Nephron (organoid): ENCODE measurements at regions not wholly inside any gene's neighbourhood (a gene's known extent, or its start where the extent isn't known, plus 50 kb on each side); places are given as distances from the start of the nearest gene placed in this dataset.

Experiments used
- H3K27ac Mint-ChIP-seq, 3 experiments: 2 replicates each; pipeline ENCODE4 v1.8.0; 2020; ENCODE audit warnings: mixed read lengths in 3 of 3, mild to moderate bottlenecking in 2 of 3, moderate library complexity in 1 of 3
- H3K27me3 Mint-ChIP-seq: 2 replicates; pipeline ENCODE4 v1.8.0; 2021; ENCODE audit warnings: low read depth, mild to moderate bottlenecking, moderate library complexity, mixed read lengths
- H3K36me3 Mint-ChIP-seq: 2 replicates; pipeline ENCODE4 v1.8.0; 2020; ENCODE audit warnings: low read depth, mixed read lengths
- H3K4me1 Mint-ChIP-seq: 2 replicates; pipeline ENCODE4 v1.8.0; 2020; ENCODE audit warnings: mixed read lengths
- H3K4me3 Mint-ChIP-seq, 3 experiments: 2 replicates each; pipeline ENCODE4 v1.8.0; 2020; ENCODE audit warnings: mild to moderate bottlenecking in 3 of 3, mixed read lengths in 3 of 3, moderate library complexity in 2 of 3
- H3K9me3 Mint-ChIP-seq: 2 replicates; pipeline ENCODE4 v1.8.0; 2020; ENCODE audit warnings: mixed read lengths
- TF ChIP-seq, protein P1 (sequence below), 3 experiments: fragments of 200-600 bp; sonication (generic); IDR thresholded peaks; one replicate each; pipeline ENCODE4 v1.5.0; 2021; ENCODE audit warnings: antibody characterized with exemption in 3 of 3; ENCODE audit not compliant: unreplicated experiment in 3 of 3

GRCh38 chr19:30212574-30212973 lies 159.6 kb upstream of the ZNF536 start:
- Mint-ChIP-seq H3K36me3 (no peaks in the 10 kb centered on the region), H3K9me3 (peaks cover 3% of the 10 kb centered on the region), H3K27me3 (peaks cover 54% of the 10 kb centered on the region), H3K4me1 (no peaks in the 10 kb centered on the region), H3K27ac (no peak overlapping the region), H3K4me3 (no peak overlapping the region)
- TF ChIP-seq, protein P1, sequence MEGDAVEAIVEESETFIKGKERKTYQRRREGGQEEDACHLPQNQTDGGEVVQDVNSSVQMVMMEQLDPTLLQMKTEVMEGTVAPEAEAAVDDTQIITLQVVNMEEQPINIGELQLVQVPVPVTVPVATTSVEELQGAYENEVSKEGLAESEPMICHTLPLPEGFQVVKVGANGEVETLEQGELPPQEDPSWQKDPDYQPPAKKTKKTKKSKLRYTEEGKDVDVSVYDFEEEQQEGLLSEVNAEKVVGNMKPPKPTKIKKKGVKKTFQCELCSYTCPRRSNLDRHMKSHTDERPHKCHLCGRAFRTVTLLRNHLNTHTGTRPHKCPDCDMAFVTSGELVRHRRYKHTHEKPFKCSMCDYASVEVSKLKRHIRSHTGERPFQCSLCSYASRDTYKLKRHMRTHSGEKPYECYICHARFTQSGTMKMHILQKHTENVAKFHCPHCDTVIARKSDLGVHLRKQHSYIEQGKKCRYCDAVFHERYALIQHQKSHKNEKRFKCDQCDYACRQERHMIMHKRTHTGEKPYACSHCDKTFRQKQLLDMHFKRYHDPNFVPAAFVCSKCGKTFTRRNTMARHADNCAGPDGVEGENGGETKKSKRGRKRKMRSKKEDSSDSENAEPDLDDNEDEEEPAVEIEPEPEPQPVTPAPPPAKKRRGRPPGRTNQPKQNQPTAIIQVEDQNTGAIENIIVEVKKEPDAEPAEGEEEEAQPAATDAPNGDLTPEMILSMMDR (IDR thresholded peaks at IDR 0.05; ENCODE audit: unreplicated experiment in 3 of 3): no peak

DNA sequence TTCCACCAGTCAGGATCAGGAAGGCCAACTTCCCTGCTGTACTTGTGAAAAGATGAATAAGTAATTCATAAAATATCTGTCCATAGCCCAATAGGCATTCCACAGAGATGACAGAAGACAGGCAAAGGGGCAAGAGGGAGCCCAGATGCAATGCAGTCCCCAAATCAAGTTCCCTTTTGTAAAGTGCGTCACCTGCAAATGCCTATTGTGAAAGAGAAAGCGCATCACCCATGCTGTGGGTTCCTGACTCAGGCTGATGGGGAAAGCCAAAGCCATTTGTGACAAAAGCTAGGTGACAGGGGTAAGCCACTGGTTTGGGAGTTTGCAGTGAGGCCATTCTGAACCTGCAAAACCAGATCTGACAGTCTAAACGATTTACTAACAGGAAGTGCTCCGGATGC lies 157.5 kb upstream of the ZNF536 start:
- H3K36me3 Mint-ChIP-seq: no peaks in the 10 kb centered on the region

DNA sequence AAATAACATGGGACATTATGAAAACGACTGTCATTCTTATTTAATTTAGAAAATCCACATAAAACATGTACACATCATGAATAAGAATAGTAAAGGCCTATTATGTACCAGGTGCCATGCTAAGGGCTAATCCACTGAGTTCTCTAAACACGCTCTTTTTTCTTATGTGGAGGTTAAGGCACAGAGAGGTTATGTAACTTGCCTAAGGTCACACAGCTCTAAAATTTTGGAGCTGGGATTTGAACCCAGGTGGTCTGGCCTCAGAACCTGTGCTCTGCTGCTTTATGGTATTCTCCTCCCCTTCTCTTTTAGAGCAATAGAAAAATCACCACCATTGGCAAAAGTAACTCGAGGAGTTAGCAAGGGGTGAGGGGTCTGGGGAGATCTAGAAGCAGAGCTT lies 156.9 kb upstream of the ZNF536 start:
- no peak overlapping the region for H3K4me3 Mint-ChIP-seq
- H3K9me3 Mint-ChIP-seq: no peaks in the 10 kb centered on the region
- H3K27me3 Mint-ChIP-seq: peaks cover 60% of the 10 kb centered on the region
- H3K4me1 Mint-ChIP-seq: no peaks in the 10 kb centered on the region
- no peaks in the 10 kb centered on the region for H3K36me3 Mint-ChIP-seq
- TF ChIP-seq, protein P1 (IDR thresholded peaks at IDR 0.05; ENCODE audit: unreplicated experiment in 3 of 3): no peak
- H3K27ac Mint-ChIP-seq: no peak overlapping the region

More for the DNA sequence above, 157.5 kb upstream of the ZNF536 start:
- Mint-ChIP-seq H3K4me3 (no peak overlapping the region), H3K4me1 (no peaks in the 10 kb centered on the region), H3K27ac (no peak overlapping the region), H3K27me3 (peaks cover 57% of the 10 kb centered on the region), H3K9me3 (no peaks in the 10 kb centered on the region)
- TF ChIP-seq, protein P1 (IDR thresholded peaks at IDR 0.05; ENCODE audit: unreplicated experiment in 3 of 3): no peak

DNA sequence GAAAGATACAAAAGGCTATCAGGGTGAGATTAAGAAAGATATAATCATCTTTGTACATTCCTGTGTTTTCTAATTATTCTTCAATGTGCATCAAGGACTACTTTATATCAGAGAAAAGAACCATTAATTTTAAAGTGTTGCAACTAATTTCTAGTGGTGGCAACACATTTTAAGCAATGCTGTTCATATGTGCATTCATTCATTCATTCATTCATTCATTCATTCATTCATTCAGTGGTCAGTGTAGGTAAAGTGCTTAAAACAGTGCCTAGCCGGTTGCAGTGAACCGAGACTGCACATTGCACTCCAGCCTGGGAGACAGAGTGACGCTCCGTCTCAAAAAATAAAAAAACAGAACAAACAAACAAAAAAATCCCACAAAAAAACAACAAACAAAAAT lies 155.7 kb upstream of the ZNF536 start:
- Mint-ChIP-seq H3K27ac (no peak overlapping the region), H3K4me3 (no peak overlapping the region), H3K27me3 (peaks cover 72% of the 10 kb centered on the region), H3K4me1 (no peaks in the 10 kb centered on the region), H3K9me3 (no peaks in the 10 kb centered on the region), H3K36me3 (no peaks in the 10 kb centered on the region)
- TF ChIP-seq, protein P1 (IDR thresholded peaks at IDR 0.05; ENCODE audit: unreplicated experiment in 3 of 3): no peak

DNA sequence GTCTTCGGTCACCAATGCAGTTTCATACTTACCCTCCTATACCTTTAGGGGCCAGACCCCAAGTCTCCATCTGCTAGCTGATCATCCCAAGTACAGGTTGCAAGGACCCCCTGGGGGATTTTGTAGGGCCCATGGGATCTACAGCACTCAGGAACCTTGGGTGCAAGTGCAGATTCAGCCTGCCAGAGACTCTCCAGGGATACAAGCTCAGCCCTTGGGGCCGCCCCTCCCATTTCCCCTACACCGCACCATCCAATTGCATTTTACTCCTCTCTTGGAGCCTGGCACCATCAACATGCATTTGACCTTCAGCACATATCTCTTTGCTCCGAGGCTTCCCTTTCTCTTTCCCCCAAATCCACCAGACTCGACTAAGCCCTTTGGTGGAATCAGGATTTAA lies 154.7 kb upstream of the ZNF536 start:
- TF ChIP-seq, protein P1 (IDR thresholded peaks at IDR 0.05; ENCODE audit: unreplicated experiment in 3 of 3): no peak
- Mint-ChIP-seq H3K27ac (no peak overlapping the region), H3K27me3 (peaks cover 78% of the 10 kb centered on the region), H3K9me3 (no peaks in the 10 kb centered on the region), H3K4me1 (no peaks in the 10 kb centered on the region), H3K4me3 (no peak overlapping the region), H3K36me3 (no peaks in the 10 kb centered on the region)

DNA sequence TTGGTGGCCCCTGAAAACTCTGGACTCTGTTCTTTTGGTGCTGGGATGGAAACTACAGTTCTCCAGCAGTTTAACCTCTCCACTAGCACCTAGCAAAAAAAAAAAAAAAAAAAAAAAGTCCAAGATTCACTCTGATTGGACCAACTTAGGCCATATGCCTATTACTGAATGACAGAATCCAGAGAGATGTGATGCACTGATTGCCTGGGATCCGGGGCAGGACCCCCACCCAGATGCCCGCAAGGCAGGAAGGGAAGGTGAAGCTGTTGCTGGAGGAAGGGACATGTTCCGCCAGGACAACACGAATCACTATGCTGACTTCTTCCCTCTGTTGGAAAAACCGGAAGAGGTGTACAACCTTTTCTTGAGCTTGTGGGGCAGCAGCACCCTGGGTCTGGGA lies 152.5 kb upstream of the ZNF536 start:
- Mint-ChIP-seq H3K36me3 (no peaks in the 10 kb centered on the region), H3K4me3 (no peak overlapping the region), H3K27me3 (peaks cover 79% of the 10 kb centered on the region), H3K4me1 (peaks cover 5% of the 10 kb centered on the region), H3K27ac (no peak overlapping the region), H3K9me3 (no peaks in the 10 kb centered on the region)
- TF ChIP-seq, protein P1 (IDR thresholded peaks at IDR 0.05; ENCODE audit: unreplicated experiment in 3 of 3): no peak
